ENCODE measurements at regions not wholly inside any gene's neighbourhood (a gene's known extent, or its start where the extent isn't known, plus 50 kb on each side); places are given as distances from the start of the nearest gene placed in this dataset.

- TF ChIP-seq POLR2A (IDR thresholded peaks at IDR 0.05): no peak
- TF ChIP-seq POLR2AphosphoS5 (IDR thresholded peaks at IDR 0.05): no peak
Measured at GRCh38 chr4:77347351-77347966, 190.5 kb downstream of the CCNG2 start.
